GM12872 (cell line): ENCODE measurements at regions not wholly inside any gene's neighbourhood (a gene's known extent, or its start where the extent isn't known, plus 50 kb on each side); places are given as distances from the start of the nearest gene placed in this dataset.

Experiments used
- CTCF ChIP-seq: IDR thresholded peaks from 3 replicates; pipeline ENCODE4 v1.5.1; 2011; ENCODE audit warnings: low read depth, mild to moderate bottlenecking, low read length, moderate library complexity; ENCODE audit not compliant: insufficient read depth

GRCh38 chr11:26186389-26186788 lies 145.5 kb upstream of the ANO3 start:
- no peak for TF ChIP-seq CTCF

- TF ChIP-seq CTCF: no peak
Observed at GRCh38 chr11:26187639-26188038, 144.3 kb upstream of the ANO3 start.

DNA sequence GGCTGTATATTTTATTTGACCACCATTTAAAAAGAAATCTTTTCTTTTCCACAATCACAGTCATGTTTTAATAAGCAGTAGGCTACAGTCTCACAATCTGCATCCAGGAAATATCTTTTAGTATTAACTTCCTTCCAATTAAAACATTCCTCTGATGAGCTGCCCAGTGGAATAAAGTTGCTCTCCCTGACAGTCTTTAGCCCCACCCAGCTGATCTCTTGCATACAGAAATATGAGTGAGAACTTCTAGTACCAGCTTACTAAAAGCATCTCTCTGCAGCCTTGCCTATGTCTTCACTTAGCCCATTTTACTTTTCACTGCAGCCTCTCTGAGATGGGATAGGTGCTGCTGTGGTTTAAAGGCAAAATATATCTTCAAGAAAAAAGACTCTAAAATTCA lies 143.4 kb upstream of the ANO3 start:
- TF ChIP-seq CTCF: no peak

GRCh38 chr11:26191193-26191592 lies 140.7 kb upstream of the ANO3 start:
- TF ChIP-seq CTCF: no peak

- no peak for TF ChIP-seq CTCF
Observed at GRCh38 chr11:26193694-26194365, 138.1 kb upstream of the ANO3 start.

- TF ChIP-seq CTCF: no peak
Observed at GRCh38 chr11:26194881-26195280, 137.0 kb upstream of the ANO3 start.

DNA sequence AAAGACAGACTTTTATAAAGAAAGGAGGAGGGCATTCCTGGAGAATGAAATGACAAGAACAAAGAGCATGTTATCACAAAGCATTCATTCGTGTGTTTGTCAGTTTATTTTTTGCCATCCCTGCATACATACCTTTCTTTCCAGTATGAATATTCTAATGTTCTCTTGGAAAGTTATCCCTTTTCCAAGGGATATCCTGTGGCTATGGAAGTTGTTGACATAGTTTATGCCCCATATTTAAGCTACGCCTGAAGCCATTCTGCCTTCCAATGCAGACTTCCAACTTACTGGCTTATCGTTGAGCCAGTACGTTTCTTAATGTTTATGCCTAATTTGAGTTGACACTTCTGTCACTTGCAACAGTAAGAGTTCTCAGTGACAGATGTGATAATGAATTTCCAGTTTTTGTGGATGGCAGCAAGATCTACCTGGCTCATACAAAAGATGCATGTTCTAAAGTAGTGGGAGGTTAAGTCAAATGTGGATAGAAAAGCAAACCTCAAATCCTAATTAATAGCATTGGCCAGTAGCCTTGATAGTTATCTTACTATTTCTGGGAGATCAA lies 133.3 kb upstream of the ANO3 start:
- no peak for TF ChIP-seq CTCF
